Mucosa of gallbladder (tissue), 1 donor: ENCODE measurements at regions not wholly inside any gene's neighbourhood (a gene's known extent, or its start where the extent isn't known, plus 50 kb on each side); places are given as distances from the start of the nearest gene placed in this dataset.

Experiments used
- DNase-seq: peaks from one replicate; pipeline ENCODE4 v3.0.0-alpha.2; 2020; ENCODE audit warnings: low spot score
- donor health status: DM: no; HTN: no; CAD: no.

GRCh38 chrX:20325786-20326388 lies 59.2 kb upstream of the RPS6KA3 start:
- DNase-seq = no peak

- DNase-seq = no peak
These were observed 56.2 kb upstream of the RPS6KA3 start for GRCh38 chrX:20322887-20323286.

- no peak for DNase-seq
These were observed 53.9 kb upstream of the RPS6KA3 start for GRCh38 chrX:20320461-20321159.

GRCh38 chrX:20319054-20319453 lies 52.3 kb upstream of the RPS6KA3 start:
- DNase-seq = no peak

- no peak for DNase-seq
These were observed 51.2 kb upstream of the RPS6KA3 start for GRCh38 chrX:20317873-20318272.
